HCT116 (cell line): ENCODE measurements at regions not wholly inside any gene's neighbourhood (a gene's known extent, or its start where the extent isn't known, plus 50 kb on each side); places are given as distances from the start of the nearest gene placed in this dataset.

Experiments
- ATAC-seq: fragments of 200-7000 bp; cut with Tn5 transposase; 2 replicates; pipeline ENCODE4 v1.9.1; 2020; ENCODE audit warnings: mild to moderate bottlenecking, moderate library complexity
- BruUV-seq: library from RNA; stranded (reverse); fragments of 400-500 nt; replicated peaks from 2 replicates; lab custom pipeline; 2021; lab: Mats Ljungman, UMichigan
- CTCF ChIA-PET: fragments of 300-600 bp; sonication (Branson Sonifier 250); formaldehyde crosslinking; loops from one replicate; lab custom pipeline; 2021; ENCODE audit warnings: antibody characterized with exemption; lab: Charles Lee
- POLR2A ChIA-PET: fragments of 300-600, 350-600 bp; sonication (Branson Sonifier 250); formaldehyde crosslinking; loops from one replicate; lab custom pipeline; 2021; ENCODE audit warnings: antibody characterized with exemption; lab: Charles Lee
- RAD21 ChIA-PET, 2 experiments: fragments of 300-600 bp; sonication (Branson Sonifier 250); formaldehyde crosslinking; loops; one replicate each; lab custom pipeline; 2023; ENCODE audit warnings: low total read pairs in 2 of 2; ENCODE audit not compliant: uncharacterized antibody in 2 of 2, unreplicated experiment in 2 of 2, low non-redundant PET in 1 of 2; lab: Charles Lee
- DNase-seq: peaks from one replicate; pipeline ENCODE4 v3.0.0-alpha.2; 2010; ENCODE audit warnings: low read depth, low spot score
- H2AFZ ChIP-seq: fragments of 200-600 bp; shearing (Covaris generic), sonication (generic); 2 replicates; pipeline ENCODE4 v1.6.1; 2017; ENCODE audit warnings: low read depth, mixed run types, mixed read lengths, antibody characterized with exemption, low read length; ENCODE audit not compliant: poor library complexity, severe bottlenecking
- H3K27ac ChIP-seq: 2 replicates; pipeline ENCODE4 v1.5.1; 2012; ENCODE audit warnings: low read depth, low read length
- H3K27me3 ChIP-seq: fragments of 200-600 bp; sonication (generic); 2 replicates; pipeline ENCODE4 v1.6.1; 2016; ENCODE audit warnings: mixed run types, low read length, mixed read lengths; ENCODE audit not compliant: insufficient read depth
- H3K36me3 ChIP-seq, 2 experiments: fragments of 200-500 bp in 1 of 2; fragments of 200-600 bp in 1 of 2; sonication (Bioruptor generic) in 1 of 2; sonication (generic) in 1 of 2; 2 replicates each; pipeline versions ENCODE4 v1.5.1 to v1.6.1; 2014 to 2016; ENCODE audit warnings: low read length in 2 of 2, inconsistent platforms in 1 of 2, mixed read lengths in 1 of 2, mixed run types in 1 of 2; ENCODE audit not compliant: insufficient read depth in 2 of 2, control insufficient read depth in 1 of 2
- H3K4me1 ChIP-seq, 2 experiments: fragments of 200-600 bp in 1 of 2; sonication (generic) in 1 of 2; 2 replicates each; pipeline versions ENCODE4 v1.5.1 to v1.6.1; 2012 to 2017; ENCODE audit warnings: low read length in 2 of 2, inconsistent platforms in 1 of 2, mild to moderate bottlenecking in 1 of 2, mixed read lengths in 1 of 2, mixed run types in 1 of 2, moderate library complexity in 1 of 2; ENCODE audit not compliant: insufficient read depth in 2 of 2, control insufficient read depth in 1 of 2
- H3K4me2 ChIP-seq: fragments of 200-600 bp; sonication (generic); 2 replicates; pipeline ENCODE4 v1.6.1; 2017; ENCODE audit warnings: mixed run types, low read length, mixed read lengths
- H3K4me3 ChIP-seq, 2 experiments: fragments of 200-600 bp in 1 of 2; sonication (generic) in 1 of 2; replicated peaks in 1 of 2; 2 replicates each; pipeline ENCODE4 v1.5.1; 2011 to 2016; ENCODE audit warnings: low read length in 2 of 2, control low read depth in 1 of 2, low read depth in 1 of 2, mild to moderate bottlenecking in 1 of 2, mixed read lengths in 1 of 2, mixed run types in 1 of 2
- H3K79me2 ChIP-seq: fragments of 200-600 bp; sonication (generic); 2 replicates; pipeline ENCODE4 v1.6.1; 2017; ENCODE audit warnings: mild to moderate bottlenecking, mixed run types, low read length, moderate library complexity, mixed read lengths; ENCODE audit not compliant: insufficient read depth
- H3K9ac ChIP-seq: fragments of 200-600 bp; sonication (generic); 2 replicates; pipeline ENCODE4 v1.6.1; 2016; ENCODE audit warnings: low read length, mixed read lengths
- H3K9me2 ChIP-seq: fragments of 200-600 bp; sonication (generic), shearing (Covaris generic); 2 replicates; pipeline ENCODE4 v1.6.1; 2017; ENCODE audit warnings: mixed run types, mild to moderate bottlenecking, moderate library complexity; ENCODE audit not compliant: insufficient read depth
- H3K9me3 ChIP-seq, 2 experiments: fragments of 200-500 bp in 1 of 2; fragments of 200-600 bp in 1 of 2; sonication (Bioruptor generic) in 1 of 2; sonication (generic) in 1 of 2; 2 replicates each; pipeline ENCODE4 v1.6.1; 2014 to 2017; ENCODE audit warnings: low read length in 2 of 2, mixed read lengths in 2 of 2, inconsistent platforms in 1 of 2, low read depth in 1 of 2, mild to moderate bottlenecking in 1 of 2, mixed run types in 1 of 2, moderate library complexity in 1 of 2; ENCODE audit not compliant: control insufficient read depth in 1 of 2, insufficient read depth in 1 of 2
- H4K20me1 ChIP-seq: fragments of 200-600 bp; sonication (generic), shearing (Covaris generic); 2 replicates; pipeline ENCODE4 v1.6.1; 2017; ENCODE audit warnings: mixed run types, mild to moderate bottlenecking, moderate library complexity; ENCODE audit not compliant: insufficient read depth
- CBX3 ChIP-seq: IDR thresholded peaks from 2 replicates; pipeline ENCODE4 v1.6.1; 2012; ENCODE audit warnings: low read depth
- CEBPB ChIP-seq: IDR thresholded peaks from 2 replicates; pipeline ENCODE4 v1.6.1; 2012; ENCODE audit warnings: low read depth
- CTCF ChIP-seq, 3 experiments: fragments of 200-600 bp in 1 of 3; sonication (generic) in 1 of 3; IDR thresholded peaks in 2 of 3; conservative IDR thresholded peaks in 1 of 3; 2 replicates each; pipeline ENCODE4 v1.5.1; 2012 to 2017; ENCODE audit warnings: low read depth in 2 of 3, low read length in 2 of 3, antibody characterized with exemption in 1 of 3, borderline replicate concordance in 1 of 3, control low read depth in 1 of 3, mild to moderate bottlenecking in 1 of 3, mixed read lengths in 1 of 3, mixed run types in 1 of 3, moderate library complexity in 1 of 3; ENCODE audit not compliant: insufficient read depth in 1 of 3
- FOSL1 ChIP-seq: IDR thresholded peaks from 2 replicates; pipeline ENCODE4 v1.6.1; 2012; ENCODE audit warnings: low read depth
- POLR2A ChIP-seq: IDR thresholded peaks from 2 replicates; pipeline ENCODE4 v1.7.0; 2011; ENCODE audit warnings: borderline replicate concordance; ENCODE audit not compliant: insufficient read depth, insufficient read length; ENCODE audit errors: extremely low read depth
- SP1 ChIP-seq: IDR thresholded peaks from 2 replicates; pipeline ENCODE4 v1.6.1; 2012; ENCODE audit warnings: low read depth
- SRF ChIP-seq: IDR thresholded peaks from 2 replicates; pipeline ENCODE4 v1.6.1; 2012; ENCODE audit warnings: low read depth
- ZFX ChIP-seq: fragments of 450-650 bp; IDR thresholded peaks from 2 replicates; pipeline ENCODE4 v1.6.1; 2017
- intact Hi-C: fragments of 100-400 bp; cut with micrococcal nuclease; formaldehyde crosslinking; loops from 2 replicates; pipeline ENCODE4 v1.10.0; 2022

DNA sequence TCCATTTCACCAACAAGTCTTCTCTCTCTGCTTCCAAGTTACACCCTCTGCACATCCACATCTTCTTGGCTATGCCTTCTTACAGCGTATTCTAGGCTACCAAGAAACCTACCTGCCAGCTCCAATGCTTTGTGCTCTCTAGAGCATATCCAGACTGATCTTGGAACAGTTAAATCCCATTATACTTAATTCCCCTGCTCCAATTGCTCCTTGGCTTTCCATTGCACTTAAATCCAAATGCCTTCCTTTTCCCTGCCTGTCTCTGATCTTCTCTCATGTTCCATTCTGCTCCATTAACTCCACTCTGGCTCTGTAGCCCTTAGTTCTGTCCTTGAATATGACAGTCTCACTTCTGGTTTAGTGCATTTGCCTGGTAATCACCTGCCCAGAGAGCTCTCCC, 322.4 kb downstream of the LRRC70 start (continued):
- TF ChIP-seq CEBPB (no peak), FOSL1 (no peak)
- TF ChIP-seq, all 23 proteins: peak for 0

DNA sequence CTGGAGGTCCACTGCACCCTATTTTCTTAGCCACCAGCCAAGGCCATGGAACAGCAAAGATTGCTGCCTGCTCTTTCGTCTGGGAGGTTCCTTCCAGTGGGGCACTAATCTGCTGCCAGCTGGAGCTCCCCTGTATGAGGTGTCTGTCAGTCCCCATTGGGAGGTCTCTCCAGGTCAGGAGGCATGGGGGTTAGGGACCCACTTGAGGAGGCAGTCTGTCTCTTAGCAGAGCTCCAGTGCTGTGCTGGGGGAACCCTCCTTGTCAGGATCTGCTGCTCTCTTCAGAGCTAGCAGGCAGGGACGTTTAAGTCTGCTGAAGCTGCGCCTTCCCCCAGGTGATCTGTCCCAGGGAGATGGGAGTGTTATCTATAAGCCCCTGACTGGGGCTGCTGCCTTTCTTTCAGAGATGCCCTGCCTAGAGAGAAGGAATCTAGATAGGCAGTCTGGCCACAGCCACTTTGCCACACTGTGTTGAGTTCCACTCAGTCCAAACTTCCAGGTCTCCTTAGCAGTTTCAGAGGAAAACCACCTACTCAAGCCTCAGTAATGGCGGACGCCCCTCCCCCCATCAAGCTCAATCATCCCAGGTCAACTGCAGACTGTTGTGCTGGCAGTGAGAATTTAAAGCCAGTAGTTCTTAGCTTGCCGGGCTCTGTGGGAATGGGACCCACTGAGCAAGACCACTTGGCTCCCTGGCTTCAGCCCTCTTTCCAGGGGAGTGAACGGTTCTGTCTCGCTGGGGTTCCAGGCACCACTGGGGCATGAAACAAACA, 317.7 kb downstream of the LRRC70 start:
- ChIA-PET RAD21 (no interaction called here), POLR2A (no interaction called here), CTCF (no interaction called here)
- Histone ChIP-seq H3K4me1 (no peaks in the 10 kb centered on the region), H3K4me2 (no peak overlapping the region), H4K20me1 (no peaks in the 10 kb centered on the region), H3K27me3 (no peaks in the 10 kb centered on the region), H3K9ac (no peak overlapping the region), H3K79me2 (no peaks in the 10 kb centered on the region), H2AFZ (no peak overlapping the region), H3K4me3 (no peak overlapping the region), H3K36me3 (no peaks in the 10 kb centered on the region), H3K27ac (no peak overlapping the region), H3K9me3 (no peaks in the 10 kb centered on the region), H3K9me2 (no peaks in the 10 kb centered on the region)
- TF ChIP-seq CBX3 (no peak), ZFX (no peak), SP1 (no peak), CTCF (IDR thresholded peaks at IDR 0.05 in 2 of 3, conservative IDR thresholded peaks at IDR 0.05 in 1 of 3; ENCODE audit: borderline replicate concordance in 1 of 3, insufficient read depth in 1 of 3, low read depth in 2 of 3, low read length in 2 of 3) (no peak), SRF (no peak), POLR2A (no peak)
- ATAC-seq (no peak), DNase-seq (no peak)
- BruUV-seq: no TSS peak
- intact Hi-C loops: no loop called here
